T-cell (primary cell): ENCODE measurements at regions not wholly inside any gene's neighbourhood (a gene's known extent, or its start where the extent isn't known, plus 50 kb on each side); places are given as distances from the start of the nearest gene placed in this dataset.
"Not testable (repeated sequence)": the region's sequence is repeated elsewhere in the genome, so short reads cannot be mapped to it uniquely, and the experiment has no call there.

Experiments
- ATAC-seq, 4 experiments: fragments of 200-7000 bp in 3 of 4; fragments of 150-1000 bp in 1 of 4; cut with Tn5 transposase; replicated peaks in 1 of 4; 1 replicate in 3 of 4; 2 replicates in 1 of 4; pipeline ENCODE4 v1.10.0; 2021; ENCODE audit warnings: moderate library complexity in 3 of 4, mild to moderate bottlenecking in 2 of 4, moderate number of reproducible peaks in 1 of 4
- CTCF ChIA-PET, 2 donors: fragments of 300-600 bp; sonication (Branson Sonifier 250); formaldehyde crosslinking; loops; one replicate each; lab custom pipeline; 2022; ENCODE audit warnings: antibody characterized with exemption in 2 of 2; lab: Charles Lee
- POLR2A ChIA-PET, 2 donors: fragments of 300-600 bp; sonication (Branson Sonifier 250); formaldehyde crosslinking; loops; one replicate each; lab custom pipeline; 2022; ENCODE audit warnings: antibody characterized with exemption in 2 of 2; lab: Charles Lee
- DNase-seq, 35 experiments: peaks; one replicate each; pipeline versions ENCODE4 v3.0.0 to v3.0.0-alpha.2; 2013 to 2023
- H3K27ac ChIP-seq: one replicate; pipeline ENCODE4 v1.5.1; 2013; ENCODE audit warnings: low read length
- H3K27me3 ChIP-seq, 2 experiments: replicated peaks in 1 of 2; 1 replicate in 1 of 2; 2 replicates in 1 of 2; pipeline versions ENCODE4 v1.6.1 to v1.7.0; 2013; ENCODE audit warnings: low read length in 1 of 2, mixed read lengths in 1 of 2; ENCODE audit not compliant: control insufficient read depth in 2 of 2, insufficient read depth in 2 of 2; ENCODE audit errors: extremely low read depth in 1 of 2
- H3K36me3 ChIP-seq, 2 donors: 1 replicate in 1 of 2; 2 replicates in 1 of 2; pipeline versions ENCODE4 v1.6.1 to v1.7.0; 2013; ENCODE audit warnings: low read length in 1 of 2; ENCODE audit not compliant: control insufficient read depth in 2 of 2, insufficient read depth in 1 of 2; ENCODE audit errors: extremely low read depth in 1 of 2
- H3K4me1 ChIP-seq, 2 experiments: 1 replicate in 1 of 2; 2 replicates in 1 of 2; pipeline versions ENCODE4 v1.6.1 to v1.7.0; 2013; ENCODE audit warnings: low read length in 2 of 2, mixed read lengths in 1 of 2; ENCODE audit not compliant: insufficient read depth in 2 of 2, control insufficient read depth in 1 of 2; ENCODE audit errors: extremely low read depth in 1 of 2
- H3K4me3 ChIP-seq, 2 donors: 1 replicate in 1 of 2; 2 replicates in 1 of 2; pipeline versions ENCODE4 v1.5.1 to v1.7.0; 2013; ENCODE audit warnings: mild to moderate bottlenecking in 2 of 2, low read length in 1 of 2, moderate library complexity in 1 of 2; ENCODE audit not compliant: control insufficient read depth in 1 of 2; ENCODE audit errors: extremely low read depth in 1 of 2
- H3K9me3 ChIP-seq: 2 replicates; pipeline ENCODE4 v1.7.0; 2013
- H3K27ac Mint-ChIP-seq, 2 donors: one replicate each; pipeline ENCODE4 v1.8.0; 2020 to 2021; ENCODE audit warnings: mild to moderate bottlenecking in 2 of 2, mixed read lengths in 2 of 2
- H3K27me3 Mint-ChIP-seq, 2 donors: one replicate each; pipeline ENCODE4 v1.8.0; 2021 to 2022; ENCODE audit warnings: mixed read lengths in 2 of 2
- H3K36me3 Mint-ChIP-seq: one replicate; pipeline ENCODE4 v1.8.0; 2021; ENCODE audit warnings: mixed read lengths
- H3K4me1 Mint-ChIP-seq, 3 donors: one replicate each; pipeline ENCODE4 v1.8.0; 2020 to 2022; ENCODE audit warnings: mixed read lengths in 3 of 3, mild to moderate bottlenecking in 1 of 3
- H3K4me3 Mint-ChIP-seq, 3 donors: one replicate each; pipeline ENCODE4 v1.8.0; 2020 to 2022; ENCODE audit warnings: mild to moderate bottlenecking in 3 of 3, mixed read lengths in 3 of 3, moderate library complexity in 3 of 3
- H3K9me3 Mint-ChIP-seq, 3 donors: one replicate each; pipeline ENCODE4 v1.8.0; 2020 to 2022; ENCODE audit warnings: mixed read lengths in 3 of 3
- WGBS: methylation state at CpG from one replicate; pipeline ENCODE4 v1.1.5; 2013; ENCODE audit warnings: missing lambda C conversion rate; ENCODE audit not compliant: insufficient coverage; 5-methylcytosine and 5-hydroxymethylcytosine counted together

DNA sequence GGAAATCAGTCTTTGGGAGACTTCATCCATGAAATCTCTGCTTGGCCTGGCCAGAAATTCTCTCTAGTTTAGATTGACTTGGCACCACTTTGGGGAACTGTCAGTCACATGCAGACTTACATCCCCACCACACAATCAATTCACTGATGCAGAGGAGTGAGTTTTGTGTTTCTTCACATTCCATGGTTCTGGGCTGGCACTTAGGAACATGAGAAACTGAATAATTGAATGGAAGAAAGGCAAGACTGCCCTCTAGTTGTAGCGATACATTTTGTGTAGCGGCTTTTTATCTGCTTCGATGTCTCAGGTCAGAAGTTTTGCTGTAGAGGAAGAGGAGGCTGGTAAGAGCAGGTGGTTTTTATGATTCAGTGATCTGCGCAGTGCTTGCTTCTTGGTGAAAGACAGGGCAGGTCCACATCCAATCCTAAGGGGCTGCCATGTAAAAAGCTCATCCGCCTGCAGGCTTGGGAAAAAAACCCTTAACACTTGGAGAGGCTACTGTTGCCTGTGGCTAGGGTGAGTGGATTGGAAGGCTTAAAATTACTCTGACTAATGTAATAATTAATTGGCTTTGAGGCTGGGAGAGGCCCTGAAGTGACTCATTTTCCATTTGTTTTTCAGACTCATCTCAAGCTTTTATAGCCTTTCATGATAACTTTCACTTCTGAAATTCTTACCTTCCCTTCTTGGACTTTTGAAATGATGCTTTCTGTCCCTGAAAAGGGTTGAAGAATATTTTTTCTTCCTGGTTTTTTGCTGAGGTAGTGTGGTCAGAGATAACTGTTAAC lies 75.4 kb upstream of the LPCAT1 start:
- not testable (repeated sequence) for H3K4me3 Mint-ChIP-seq

DNA sequence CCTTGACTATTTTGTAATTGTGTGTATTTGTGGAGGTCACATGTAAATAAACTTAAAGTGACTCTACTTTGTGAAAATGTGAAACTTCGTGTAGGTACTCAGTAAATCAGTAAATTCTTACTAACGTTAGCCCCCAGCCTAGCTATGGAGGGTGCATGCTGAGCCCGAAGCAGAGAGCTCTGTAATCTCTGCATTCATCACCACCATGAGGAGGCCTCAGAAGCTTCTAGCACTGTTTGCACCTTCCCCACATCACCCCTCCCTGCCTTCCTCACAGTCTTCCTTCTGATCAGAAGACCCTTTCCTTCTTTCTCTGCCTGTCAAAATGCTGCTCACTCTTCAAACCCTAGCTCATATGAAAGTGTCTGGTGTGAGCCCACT lies 73.3 kb upstream of the LPCAT1 start:
- H3K27ac ChIP-seq, POLR2A ChIA-PET, CTCF ChIA-PET, H3K4me3 ChIP-seq, H3K27me3 Mint-ChIP-seq, H3K36me3 ChIP-seq, H3K9me3 Mint-ChIP-seq, H3K9me3 ChIP-seq, H3K27me3 ChIP-seq: not testable (repeated sequence)
- H3K27ac Mint-ChIP-seq: peak overlapping the region in 1 of 2 donors; percentile 53
- H3K4me1 Mint-ChIP-seq: peaks cover 4 to 11% (median 5%) of the 10 kb centered on the region in 3 donors
- peaks cover 15% of the 10 kb centered on the region for H3K36me3 Mint-ChIP-seq
- ATAC-seq (peak; percentile 41 to 55 (median 48)), DNase-seq (peak in 3 of 35 experiments; percentile 12 to 33 (median 15))
- H3K4me1 ChIP-seq: peaks cover 0 to 12% of the 10 kb centered on the region in 2 experiments
- no CpG with 5 or more reads among the region's 3 CpGs for WGBS
- peak overlapping the region in 1 of 3 donors; percentile 72 for H3K4me3 Mint-ChIP-seq

More for the DNA sequence above, 75.4 kb upstream of the LPCAT1 start:
- no CpG with 5 or more reads among the region's 5 CpGs for WGBS
- H3K4me1 Mint-ChIP-seq, H3K27me3 ChIP-seq, H3K4me3 ChIP-seq, POLR2A ChIA-PET, H3K27ac Mint-ChIP-seq, CTCF ChIA-PET, H3K36me3 ChIP-seq, H3K9me3 ChIP-seq, ATAC-seq, H3K27ac ChIP-seq, H3K27me3 Mint-ChIP-seq, H3K9me3 Mint-ChIP-seq, H3K4me1 ChIP-seq: not testable (repeated sequence)
- peaks cover 12% of the 10 kb centered on the region for H3K36me3 Mint-ChIP-seq
- DNase-seq: peak in 1 of 35 experiments; percentile 21

- H3K4me3 Mint-ChIP-seq, H3K27me3 ChIP-seq, POLR2A ChIA-PET, DNase-seq, ATAC-seq, H3K27ac Mint-ChIP-seq, H3K27me3 Mint-ChIP-seq, H3K4me3 ChIP-seq, H3K9me3 Mint-ChIP-seq, H3K36me3 ChIP-seq, CTCF ChIA-PET, H3K27ac ChIP-seq, H3K9me3 ChIP-seq: not testable (repeated sequence)
- no CpG with 5 or more reads among the region's 8 CpGs for WGBS
- peaks cover 4 to 11% (median 5%) of the 10 kb centered on the region in 3 donors for H3K4me1 Mint-ChIP-seq
- peaks cover 0 to 12% of the 10 kb centered on the region in 2 experiments for H3K4me1 ChIP-seq
- H3K36me3 Mint-ChIP-seq: peaks cover 20% of the 10 kb centered on the region
These were observed 72.8 kb upstream of the LPCAT1 start for GRCh38 chr5:1596462-1597092.

- H3K4me3 Mint-ChIP-seq: peak overlapping the region; percentile 61 to 79 (median 78)
- H3K27me3 ChIP-seq: peaks cover 0 to 4% of the 10 kb centered on the region in 2 experiments
- ChIA-PET CTCF (no interaction called here), POLR2A (no interaction called here)
- peaks cover 0 to 12% of the 10 kb centered on the region in 2 experiments for H3K4me1 ChIP-seq
- peaks cover 4 to 11% (median 5%) of the 10 kb centered on the region in 3 donors for H3K4me1 Mint-ChIP-seq
- peak overlapping the region; percentile 59 to 66 for H3K4me3 ChIP-seq
- H3K9me3 Mint-ChIP-seq: no peaks in the 10 kb centered on the region
- H3K36me3 Mint-ChIP-seq: peaks cover 18% of the 10 kb centered on the region
- no peaks in the 10 kb centered on the region for H3K9me3 ChIP-seq
- peak overlapping the region; percentile 11 to 16 for H3K27ac Mint-ChIP-seq
- DNase-seq (peak; percentile 52 to 85 (median 71)), ATAC-seq (peak; percentile 91 to 93 (median 92))
- peak overlapping the region; percentile 34 for H3K27ac ChIP-seq
- peaks cover 0 to 2% of the 10 kb centered on the region in 2 donors for H3K36me3 ChIP-seq
- H3K27me3 Mint-ChIP-seq: no peaks in the 10 kb centered on the region
- WGBS: 6% methylated on average over 68 of the region's 78 CpGs
These were observed 70.8 kb upstream of the LPCAT1 start for GRCh38 chr5:1594357-1595106.

GRCh38 chr5:1593903-1594356 lies 70.2 kb upstream of the LPCAT1 start:
- ATAC-seq (peak in 3 of 4 experiments; percentile 4 to 41 (median 35)), DNase-seq (peak in 1 of 35 experiments; percentile 10)
- Mint-ChIP-seq H3K36me3 (peaks cover 14% of the 10 kb centered on the region), H3K27me3 (no peaks in the 10 kb centered on the region), H3K9me3 (no peaks in the 10 kb centered on the region), H3K27ac (peak overlapping the region in 1 of 2 donors; percentile 28), H3K4me3 (peak overlapping the region; percentile 67 to 79 (median 78)), H3K4me1 (peaks cover 4 to 9% (median 5%) of the 10 kb centered on the region in 3 donors)
- ChIA-PET CTCF (interaction anchor here in 1 of 2 donors (0.5 kb wide), 1 partner anchor 114 kb away, joined by 7 read pairs; no protein-coding TSS in a partner anchor), POLR2A (no interaction called here)
- 15% methylated on average over 28 of the region's 32 CpGs for WGBS
- peak overlapping the region; percentile 59 to 66 for H3K4me3 ChIP-seq
- peaks cover 0 to 2% of the 10 kb centered on the region in 2 donors for H3K36me3 ChIP-seq
- H3K4me1 ChIP-seq: peaks cover 0 to 12% of the 10 kb centered on the region in 2 experiments
- H3K27ac ChIP-seq: no peak overlapping the region
- H3K9me3 ChIP-seq: no peaks in the 10 kb centered on the region
- peaks cover 0 to 4% of the 10 kb centered on the region in 2 experiments for H3K27me3 ChIP-seq

GRCh38 chr5:1588071-1588694 lies 64.4 kb upstream of the LPCAT1 start:
- CTCF ChIA-PET, H3K27me3 Mint-ChIP-seq, H3K4me3 Mint-ChIP-seq, H3K27ac ChIP-seq, H3K4me1 Mint-ChIP-seq, H3K9me3 ChIP-seq, H3K27ac Mint-ChIP-seq, H3K27me3 ChIP-seq, DNase-seq, ATAC-seq, H3K4me3 ChIP-seq, POLR2A ChIA-PET, H3K9me3 Mint-ChIP-seq, H3K4me1 ChIP-seq: not testable (repeated sequence)
- H3K36me3 Mint-ChIP-seq: peaks cover 42% of the 10 kb centered on the region
- WGBS: 98% methylated on average over 7 of the region's 17 CpGs
- H3K36me3 ChIP-seq: peaks cover 2 to 16% of the 10 kb centered on the region in 2 donors
